OCI-LY3 (cell line): ENCODE measurements at regions not wholly inside any gene's neighbourhood (a gene's known extent, or its start where the extent isn't known, plus 50 kb on each side); places are given as distances from the start of the nearest gene placed in this dataset.

ENCODE experiments used
- CTCF ChIP-seq: fragments of 200-600, 300-600 bp; sonication (generic); IDR thresholded peaks from 2 replicates; pipeline ENCODE4 v1.5.1; 2014; ENCODE audit warnings: antibody characterized with exemption, low read length, low read depth
- EZH2phosphoT487 ChIP-seq: fragments of 200-600 bp; shearing (Covaris generic); IDR thresholded peaks from 2 replicates; pipeline ENCODE4 v1.6.1; 2018; ENCODE audit warnings: antibody characterized with exemption, mixed run types, low read depth

- TF ChIP-seq CTCF (no peak), EZH2phosphoT487 (no peak)
Observed at GRCh38 chr2:103383541-103383940, 621.7 kb downstream of the TMEM182 start.
